HG02642 (cell line): ENCODE measurements at regions not wholly inside any gene's neighbourhood (a gene's known extent, or its start where the extent isn't known, plus 50 kb on each side); places are given as distances from the start of the nearest gene placed in this dataset.

Experiments used
- ATAC-seq: cut with Tn5 transposase; IDR thresholded peaks from one replicate; pipeline ENCODE4 v1.9.1; 2021; ENCODE audit warnings: mild to moderate bottlenecking; ENCODE audit not compliant: unreplicated experiment, poor library complexity

GRCh38 chr16:5467552-5467951 is 370.0 kb upstream of the EEF2KMT start:
- ATAC-seq, result no peak

DNA sequence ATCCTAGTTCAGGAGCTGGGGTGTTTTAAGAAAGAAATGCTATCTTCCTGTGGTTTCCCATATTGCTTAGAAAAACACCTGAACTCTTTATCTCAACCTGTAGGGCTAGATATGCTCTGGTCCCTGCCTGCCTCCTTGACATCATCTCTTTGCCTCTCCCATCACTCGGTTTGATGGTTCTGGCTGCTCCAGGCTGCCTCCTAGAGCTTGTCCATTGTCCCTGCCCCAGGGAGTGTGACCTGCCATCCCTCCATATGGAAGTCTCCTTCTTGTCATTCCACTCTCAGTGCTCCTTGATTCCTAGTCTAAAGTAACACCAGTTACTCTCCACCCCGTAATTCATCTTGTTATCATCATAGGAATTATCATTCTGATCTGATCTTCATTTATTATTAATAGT is 369.0 kb upstream of the EEF2KMT start:
- no peak for ATAC-seq

DNA sequence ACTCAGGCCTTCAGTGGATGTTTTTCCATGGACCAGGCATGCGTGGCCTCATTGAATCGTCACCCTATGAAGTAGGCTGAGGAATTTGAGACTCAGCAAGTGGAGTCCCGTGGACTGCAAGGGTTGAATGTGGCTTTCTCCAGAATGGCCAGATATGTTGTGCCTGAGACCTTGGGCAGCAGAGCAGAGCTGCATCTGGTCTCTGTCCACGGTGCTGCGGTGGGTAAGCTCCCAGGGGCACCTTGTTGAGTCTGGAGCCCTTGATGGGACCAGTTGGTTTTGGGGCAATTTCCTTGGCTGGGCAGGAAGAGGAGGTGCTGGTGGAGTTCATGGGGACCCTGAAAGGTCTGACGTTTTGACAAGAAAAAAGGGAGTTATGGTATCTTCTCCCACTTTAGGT is 368.1 kb upstream of the EEF2KMT start:
- ATAC-seq, result no peak

DNA sequence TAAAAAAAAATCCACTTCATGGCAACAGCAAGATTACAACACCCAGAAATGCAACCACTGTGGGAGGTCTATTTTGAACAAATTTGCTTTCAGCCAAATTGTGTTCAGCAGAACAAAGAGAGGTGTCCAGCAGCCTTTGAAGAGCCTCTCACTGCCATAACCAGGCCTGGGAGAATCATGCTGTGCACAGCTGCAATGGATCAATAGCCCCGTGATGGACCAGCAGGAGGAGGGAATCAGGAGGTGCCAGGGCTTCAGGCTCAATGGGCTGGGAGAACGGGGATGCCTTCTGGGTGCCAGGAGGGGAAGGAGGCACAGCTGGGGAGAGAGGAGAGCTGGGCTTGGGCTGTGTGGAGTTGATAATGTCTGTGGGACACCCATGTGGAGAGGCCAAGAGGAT is 366.2 kb upstream of the EEF2KMT start:
- no peak for ATAC-seq

DNA sequence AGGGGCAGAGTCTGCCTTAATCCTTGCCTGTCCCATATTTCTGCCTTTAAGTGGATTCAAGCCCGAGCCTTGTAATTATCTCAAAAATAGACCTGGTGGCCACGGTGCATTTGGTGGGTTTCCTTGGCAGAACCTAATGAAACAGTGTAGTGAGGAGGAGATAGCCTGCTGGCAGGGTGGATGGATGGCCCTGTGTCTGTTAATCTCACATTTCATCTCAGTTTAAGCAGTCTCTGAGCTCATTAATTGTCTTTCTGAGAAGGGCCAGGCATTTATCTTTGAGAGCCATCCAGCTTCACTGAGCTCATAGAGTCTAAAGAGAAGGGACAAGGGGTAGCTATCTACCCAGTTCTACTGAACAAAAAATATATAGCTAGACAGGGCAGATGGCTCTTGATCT is 364.0 kb upstream of the EEF2KMT start:
- no peak for ATAC-seq

DNA sequence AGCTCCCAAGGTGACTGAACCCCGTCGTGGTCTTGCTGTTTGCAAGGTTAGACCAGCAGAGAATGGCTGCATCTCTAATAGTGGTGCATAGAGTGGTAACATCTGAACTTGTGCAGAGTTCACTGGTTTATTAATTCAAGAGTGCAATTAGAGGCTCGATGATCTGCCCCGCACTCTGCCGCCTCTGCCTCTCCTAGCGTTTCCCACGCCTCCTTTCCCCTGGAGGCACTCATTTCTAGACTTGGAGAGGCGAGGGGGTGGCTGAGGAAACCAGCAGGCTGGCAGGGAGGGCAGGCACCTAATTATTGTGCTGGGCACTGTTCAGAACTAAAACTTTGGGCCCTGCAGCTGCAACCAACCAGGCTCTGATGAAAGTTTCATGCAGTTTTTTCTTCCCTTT is 363.5 kb upstream of the EEF2KMT start:
- no peak for ATAC-seq

DNA sequence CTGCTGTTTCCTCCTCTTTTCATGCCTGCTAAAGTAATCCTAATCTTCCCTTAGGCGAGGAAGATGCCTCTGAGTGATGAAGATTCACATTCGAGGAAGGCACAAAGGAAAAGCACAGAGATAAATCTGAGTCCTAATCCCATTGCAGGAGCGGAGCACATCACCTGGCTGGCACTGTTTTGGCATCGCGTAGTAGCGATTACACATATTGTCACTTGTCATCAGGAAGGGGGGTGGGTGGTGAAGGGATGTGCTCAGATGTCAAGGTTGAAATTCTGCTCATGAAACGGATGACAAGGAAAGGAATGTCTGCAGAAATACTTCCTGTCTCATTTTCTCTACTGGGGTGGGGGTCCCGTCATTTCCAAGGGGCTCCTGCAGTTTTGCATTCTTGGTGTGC is 363.1 kb upstream of the EEF2KMT start:
- no peak for ATAC-seq

- no peak for ATAC-seq
These were observed 362.3 kb upstream of the EEF2KMT start for GRCh38 chr16:5459863-5460262.

GRCh38 chr16:5455110-5455509 is 357.5 kb upstream of the EEF2KMT start:
- ATAC-seq, result no peak

- ATAC-seq, result no peak
These were observed 356.8 kb upstream of the EEF2KMT start for GRCh38 chr16:5454349-5454748.

- ATAC-seq, result no peak
These were observed 354.0 kb upstream of the EEF2KMT start for GRCh38 chr16:5451641-5452040.

- ATAC-seq, result no peak
These were observed 353.0 kb upstream of the EEF2KMT start for GRCh38 chr16:5450409-5451104.

GRCh38 chr16:5449901-5450300 is 352.3 kb upstream of the EEF2KMT start:
- ATAC-seq, result no peak

DNA sequence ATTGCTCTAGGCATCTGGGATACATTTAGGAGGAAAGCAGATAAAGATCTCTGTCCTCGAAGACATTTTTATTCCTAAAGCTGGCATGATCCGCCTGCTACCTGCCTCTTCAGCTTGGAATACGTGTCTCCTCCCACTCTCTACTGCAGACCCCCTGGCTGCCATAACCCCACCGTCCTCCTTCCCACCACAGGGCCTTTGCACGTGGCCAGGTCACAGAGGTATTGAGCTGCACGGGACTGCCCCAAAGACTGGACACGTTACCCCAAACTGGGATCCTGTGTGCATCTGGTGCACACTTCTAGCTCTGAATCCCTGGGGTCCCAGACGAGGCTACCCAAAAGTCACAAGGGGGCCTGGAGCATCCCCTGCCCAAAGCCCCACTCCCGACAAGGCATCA is 351.2 kb upstream of the EEF2KMT start:
- no peak for ATAC-seq

- no peak for ATAC-seq
These were observed 350.1 kb upstream of the EEF2KMT start for GRCh38 chr16:5447734-5448133.

- no peak for ATAC-seq
These were observed 349.1 kb upstream of the EEF2KMT start for GRCh38 chr16:5446623-5447240.

GRCh38 chr16:5444189-5444588 is 346.6 kb upstream of the EEF2KMT start:
- no peak for ATAC-seq

DNA sequence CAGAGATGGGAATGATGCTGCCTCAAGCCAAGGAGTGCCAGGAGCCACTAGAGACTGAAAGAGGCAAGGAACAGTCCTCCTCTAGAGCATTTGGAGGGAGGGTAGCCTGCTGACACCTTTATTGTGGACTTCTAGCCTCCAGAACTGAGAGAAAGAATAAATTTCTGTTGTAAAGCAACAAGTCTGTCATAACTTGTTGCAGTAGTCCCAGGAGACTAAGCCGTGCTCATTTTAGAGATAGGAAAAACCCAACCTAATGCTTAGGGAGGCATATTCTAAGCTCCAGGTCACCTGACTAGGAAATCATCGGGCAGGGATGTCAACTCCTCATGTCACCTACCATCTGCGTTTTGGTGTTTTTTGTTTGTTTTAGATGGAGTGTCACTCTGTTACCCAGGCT is 345.4 kb upstream of the EEF2KMT start:
- ATAC-seq, result no peak

GRCh38 chr16:5442054-5442453 is 344.5 kb upstream of the EEF2KMT start:
- ATAC-seq, result no peak

DNA sequence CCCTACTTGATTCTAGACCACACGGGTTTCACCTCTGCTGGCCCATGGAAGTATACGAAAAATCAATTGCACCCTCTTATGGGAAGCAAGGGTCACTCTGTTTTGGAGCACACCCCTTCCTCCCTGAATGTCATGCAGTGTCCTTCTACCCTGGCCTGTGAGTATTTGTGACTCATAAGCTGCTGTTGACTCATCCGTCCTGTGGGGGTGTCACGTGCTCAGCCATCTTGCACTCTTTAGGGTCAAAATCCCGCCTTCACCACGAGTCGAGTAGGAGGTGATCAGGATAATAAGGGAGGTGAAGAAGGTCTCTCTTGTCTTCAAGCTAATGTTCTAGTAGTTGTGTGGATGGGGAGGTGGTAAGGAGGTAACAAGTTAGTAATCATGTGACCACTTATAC is 341.0 kb upstream of the EEF2KMT start:
- no peak for ATAC-seq

DNA sequence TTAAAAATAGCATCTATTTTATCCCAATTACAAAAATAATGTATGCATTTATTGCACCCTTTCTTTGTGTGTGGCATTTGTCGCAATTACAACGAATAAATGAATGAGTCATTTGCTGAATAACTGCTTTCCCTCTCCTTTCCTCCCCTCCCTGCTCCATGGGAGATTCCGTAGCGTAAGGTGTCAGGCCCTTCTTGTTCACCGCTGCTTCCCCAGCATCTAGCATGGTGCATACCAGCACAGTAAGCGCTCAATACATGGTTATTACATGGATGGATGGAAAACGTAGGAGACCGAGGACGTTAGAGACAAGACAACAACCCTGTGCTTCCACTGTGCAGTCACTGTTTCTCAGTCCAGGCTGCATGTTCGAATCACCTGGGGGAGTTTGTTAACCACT is 336.0 kb upstream of the EEF2KMT start:
- ATAC-seq, result no peak

GRCh38 chr16:5432166-5432565 is 334.6 kb upstream of the EEF2KMT start:
- no peak for ATAC-seq
